GDM1 (cell line): ENCODE measurements at regions not wholly inside any gene's neighbourhood (a gene's known extent, or its start where the extent isn't known, plus 50 kb on each side); places are given as distances from the start of the nearest gene placed in this dataset.

Experiments
- DNase-seq: peaks from one replicate; lab custom pipeline; 2025; lab: John Stamatoyannopoulos, UW

DNA sequence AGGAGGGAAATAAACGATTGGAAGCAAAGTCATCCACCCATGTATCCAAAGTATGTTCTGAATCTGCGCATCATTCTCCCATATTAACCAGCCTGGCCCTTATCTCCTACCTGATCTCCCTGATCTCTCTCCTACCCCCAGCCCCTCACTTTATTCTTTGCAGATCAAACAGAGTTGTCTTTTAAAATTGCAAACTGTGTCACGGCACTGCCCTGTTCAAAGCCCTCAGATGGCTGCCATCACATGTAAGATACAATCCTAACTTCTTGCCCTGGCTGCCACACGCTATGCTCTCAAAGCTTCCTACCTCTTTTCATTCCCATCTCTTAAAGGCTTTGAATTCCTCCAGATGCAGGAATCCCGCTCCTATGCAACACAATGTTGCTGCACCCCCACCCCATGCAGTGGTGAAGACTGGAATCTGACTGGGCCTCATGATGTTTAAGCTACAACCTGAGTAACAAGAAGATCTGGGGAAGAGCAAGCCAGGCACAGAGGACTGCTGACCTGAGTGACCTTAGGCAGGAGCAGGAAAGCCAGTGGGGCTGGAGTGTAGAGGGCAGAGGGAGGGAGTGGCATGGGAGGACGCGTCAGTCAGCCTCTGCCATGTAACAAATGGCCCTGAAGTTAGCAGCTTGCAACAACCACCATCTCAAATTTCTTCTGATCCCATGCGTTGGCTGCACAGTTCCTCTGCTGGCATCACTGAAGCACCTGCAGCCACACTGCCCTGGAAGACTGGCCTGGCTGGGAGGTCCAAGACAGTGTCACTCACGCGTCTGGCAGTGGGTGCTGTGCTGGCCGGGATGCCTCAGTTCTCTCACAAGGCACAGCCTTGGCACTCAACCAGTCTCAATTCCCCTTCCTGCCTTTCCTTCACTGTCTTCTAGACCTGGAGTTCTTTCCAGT, 382.8 kb downstream of the BCL11B start:
- DNase-seq: no peak

DNA sequence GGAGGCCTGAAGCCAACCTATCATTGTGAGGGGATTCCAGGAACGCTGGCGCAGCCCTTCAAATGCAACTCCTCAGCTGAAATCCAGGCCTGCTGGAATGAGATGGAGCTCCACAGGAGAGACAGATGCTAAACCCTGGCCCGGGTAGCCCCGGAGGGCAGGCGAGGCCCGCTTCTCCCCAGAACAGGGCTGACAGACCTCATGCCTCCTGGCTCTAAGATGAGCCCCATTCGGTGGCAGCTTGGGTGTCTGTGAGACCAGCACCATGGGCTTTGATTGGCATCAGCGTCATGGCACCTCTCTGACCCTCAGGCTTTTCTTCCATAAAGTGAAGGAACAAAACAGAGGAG, 382.2 kb downstream of the BCL11B start:
- DNase-seq: no peak

DNA sequence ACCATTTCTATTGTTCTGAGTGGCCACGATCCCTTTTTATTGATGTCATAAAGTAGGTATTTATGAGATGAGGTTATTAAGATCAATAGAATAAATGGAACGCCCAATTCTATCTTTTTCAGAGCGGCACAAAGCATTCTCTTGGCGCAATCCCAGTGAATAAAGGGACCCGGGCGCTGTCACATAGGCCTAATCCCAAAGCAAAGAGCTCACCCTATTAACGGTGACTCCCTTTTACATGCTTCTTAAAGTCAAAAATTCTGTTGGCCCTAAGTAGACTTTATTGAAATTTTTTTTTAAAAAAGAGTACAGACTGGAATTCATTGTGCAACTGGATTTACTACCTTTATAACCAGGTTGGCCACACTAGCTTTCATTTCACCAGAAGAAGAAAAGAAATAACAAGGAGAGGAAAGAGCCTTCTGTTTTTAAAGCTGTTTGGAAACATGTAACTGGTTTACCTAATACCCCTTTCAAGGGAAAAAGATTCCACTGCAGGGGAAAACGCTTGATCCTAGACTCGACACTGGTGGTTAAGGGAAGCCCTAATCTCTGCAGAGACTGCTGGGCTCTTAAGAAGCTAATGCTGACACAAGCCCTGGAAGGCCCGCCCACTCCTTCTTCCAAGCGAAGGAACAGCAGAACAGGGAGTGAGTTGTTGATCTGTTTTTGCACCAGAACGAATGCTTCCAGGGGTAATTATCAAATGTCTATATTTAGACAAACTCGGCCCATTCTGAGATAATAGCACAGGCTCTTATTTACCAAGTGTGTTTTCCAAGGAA, 381.2 kb downstream of the BCL11B start:
- no peak for DNase-seq

DNA sequence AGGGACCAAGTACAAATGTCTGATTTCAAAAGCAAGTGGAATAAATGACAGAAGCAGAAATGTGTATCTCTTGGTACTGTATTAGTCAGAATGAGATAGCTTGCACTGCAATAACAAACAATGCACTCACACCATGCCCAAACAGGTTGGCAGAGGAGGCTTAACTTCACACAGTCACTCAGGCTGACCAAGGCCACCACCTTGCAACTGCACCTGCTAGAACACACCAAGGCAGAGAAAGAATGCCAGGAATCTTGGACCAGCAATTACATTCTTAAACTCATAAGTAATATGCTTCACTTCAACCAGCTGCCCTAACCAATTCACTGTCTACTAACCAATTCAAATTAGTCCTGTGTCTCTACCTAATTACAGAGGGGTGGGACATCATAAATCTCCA, 378.3 kb downstream of the BCL11B start:
- DNase-seq: no peak

DNA sequence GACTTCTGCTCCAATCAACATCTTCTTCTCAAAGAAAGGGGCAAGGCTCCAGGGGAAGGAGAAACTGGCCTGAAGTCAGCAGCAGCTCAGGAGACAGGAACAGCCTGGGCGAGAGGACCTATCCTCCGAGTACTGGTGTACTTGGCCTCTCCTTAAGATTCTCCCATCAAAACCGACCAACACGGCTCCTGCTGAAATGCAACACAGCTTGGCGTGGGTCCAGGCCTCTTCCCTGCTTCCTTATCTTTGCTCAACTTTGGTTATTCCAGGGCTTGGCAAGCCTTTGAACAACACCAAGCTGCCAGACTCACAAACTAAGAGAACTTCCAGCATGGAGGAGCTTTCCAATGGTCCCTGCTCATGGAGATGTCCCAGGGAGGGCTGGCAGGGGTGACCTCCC, 377.4 kb downstream of the BCL11B start:
- no peak for DNase-seq

DNA sequence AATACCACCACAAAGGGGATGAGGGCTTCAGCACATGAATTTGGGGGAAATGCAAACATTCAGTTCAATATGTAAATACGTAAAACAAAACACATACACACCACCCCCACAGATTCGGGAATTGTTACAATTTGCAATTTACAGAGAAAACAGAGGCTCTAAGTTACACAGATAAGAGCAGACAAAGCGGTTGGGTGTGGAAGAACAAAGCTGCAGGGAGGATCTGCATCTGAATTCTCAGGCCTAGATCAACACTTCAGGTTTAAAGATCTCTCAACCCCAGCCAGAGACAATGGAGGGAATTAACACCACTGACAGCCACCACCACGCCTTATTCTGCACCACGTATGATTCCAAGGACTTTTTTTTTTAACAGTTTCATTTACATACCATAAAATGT, 375.5 kb downstream of the BCL11B start:
- DNase-seq: no peak

DNA sequence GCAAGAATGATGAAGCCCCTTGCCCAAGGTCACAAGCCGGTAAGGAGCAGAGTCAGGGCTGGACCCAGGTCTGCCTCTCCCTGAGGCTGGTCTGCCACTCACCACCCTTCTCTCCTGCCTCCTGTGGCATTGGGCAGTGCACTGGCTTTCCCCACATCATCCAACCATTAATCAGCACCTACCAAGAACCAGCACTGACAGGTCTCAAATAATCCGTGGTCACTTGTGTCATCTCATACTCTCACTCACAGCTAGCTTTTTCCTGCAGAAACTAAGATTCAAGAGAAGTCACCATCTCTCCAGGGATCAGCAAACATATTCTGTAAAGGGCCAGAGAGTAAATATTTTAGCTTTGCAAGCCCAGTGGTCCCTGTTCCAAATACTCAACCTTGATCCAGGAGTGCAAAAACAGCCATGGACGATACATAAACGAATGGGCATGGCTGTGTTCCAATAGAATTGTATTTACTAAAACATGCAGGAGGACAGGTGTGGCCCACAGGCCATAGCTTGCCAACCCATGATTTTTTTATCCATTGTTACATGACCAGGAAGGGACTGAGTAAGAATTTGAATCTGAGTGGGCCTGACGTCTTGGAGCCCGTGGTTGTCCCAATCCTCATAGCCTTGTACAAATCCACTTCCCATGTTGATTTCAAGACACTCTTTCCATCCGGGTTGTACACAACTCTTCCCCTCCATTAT, 374.2 kb downstream of the BCL11B start:
- no peak for DNase-seq

DNA sequence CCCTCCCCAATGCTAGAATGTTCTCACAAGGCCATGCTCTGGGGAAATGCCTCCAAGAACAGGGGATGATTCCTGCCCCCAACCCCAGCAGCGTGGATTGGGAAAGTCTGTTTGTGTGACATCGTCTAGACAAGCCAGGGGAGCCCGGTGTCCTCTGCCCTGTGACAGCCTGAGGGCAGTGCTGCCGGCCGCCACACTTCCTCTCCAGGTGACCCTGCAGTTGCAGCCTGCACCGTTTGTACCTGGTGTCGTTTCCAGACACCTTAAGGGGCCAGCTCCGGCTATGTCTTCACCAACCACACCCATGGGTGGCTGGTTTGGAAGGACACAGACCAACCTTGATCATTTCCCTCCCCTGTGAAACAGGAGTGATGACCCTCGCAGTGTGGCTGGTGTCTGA, 372.6 kb downstream of the BCL11B start:
- DNase-seq: no peak

DNA sequence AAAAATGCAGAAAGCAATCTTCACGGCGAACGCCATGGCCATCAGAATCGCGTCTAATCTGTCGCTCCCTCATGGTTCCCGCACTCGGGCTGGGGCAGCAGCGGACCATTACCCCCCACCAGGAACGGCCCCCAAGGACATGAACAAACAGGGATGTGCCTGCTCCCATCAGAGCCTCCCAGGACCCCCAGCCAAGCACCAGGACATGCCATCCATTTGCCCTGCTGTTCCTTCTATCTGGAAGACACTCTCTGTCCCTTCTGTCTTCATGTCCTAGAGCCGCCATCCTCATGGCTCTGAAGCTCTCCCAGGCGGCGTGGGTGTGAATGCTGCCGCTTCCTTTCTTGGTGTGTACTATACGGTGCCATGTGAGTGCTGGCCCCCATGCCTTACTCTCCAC, 371.8 kb downstream of the BCL11B start:
- no peak for DNase-seq

DNA sequence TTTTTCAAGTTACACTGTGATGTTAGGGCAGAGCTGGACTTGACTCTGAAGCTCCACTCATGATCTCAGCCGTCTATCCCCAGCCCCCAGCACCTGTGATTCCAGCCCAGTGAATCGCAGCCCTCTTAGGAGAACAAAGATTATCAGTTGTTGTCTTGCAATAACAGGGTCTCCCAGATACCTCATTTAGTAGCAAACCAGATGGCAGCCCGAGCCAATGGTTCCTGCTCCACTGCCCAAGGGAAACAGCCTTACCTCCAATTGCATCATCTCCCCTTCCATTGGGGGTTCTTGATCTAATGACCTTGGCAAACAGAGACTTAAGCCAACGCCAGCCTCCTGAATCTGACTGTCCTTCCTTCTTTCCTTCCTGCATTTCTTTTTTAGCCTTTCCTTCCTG, 371.2 kb downstream of the BCL11B start:
- DNase-seq: no peak

DNA sequence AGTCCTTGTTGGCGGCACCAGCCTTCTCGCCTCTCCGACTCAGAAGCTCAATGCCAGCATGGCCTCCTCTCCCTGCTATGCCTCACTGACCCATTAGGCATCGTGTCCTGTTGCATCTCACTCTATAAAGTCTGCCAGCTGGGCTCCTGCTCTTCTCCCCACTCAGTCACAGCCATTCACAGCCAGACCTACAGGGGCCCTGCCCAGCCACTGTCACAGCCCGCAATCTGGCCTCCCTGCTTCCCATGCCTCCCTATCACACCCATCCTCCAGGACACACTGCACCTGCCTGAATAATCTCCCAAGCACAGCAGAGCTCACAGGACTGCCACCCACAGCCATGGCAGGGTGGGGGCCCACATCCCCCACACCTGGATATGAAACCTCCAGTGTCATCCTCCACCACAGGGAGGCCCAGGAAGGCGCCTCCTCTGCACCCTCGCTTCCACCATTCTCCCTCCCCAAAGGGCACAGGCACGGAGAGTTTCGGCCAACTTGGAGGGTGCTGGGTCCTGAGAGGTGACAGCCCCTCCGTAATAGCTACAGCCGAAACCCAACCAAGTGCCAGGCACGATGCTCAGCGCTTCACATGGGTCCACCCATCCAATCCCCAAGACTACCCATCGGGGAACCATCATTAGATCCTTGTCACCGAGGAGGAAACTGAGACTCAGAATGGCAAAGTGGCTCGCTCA, 370.3 kb downstream of the BCL11B start:
- DNase-seq: no peak

DNA sequence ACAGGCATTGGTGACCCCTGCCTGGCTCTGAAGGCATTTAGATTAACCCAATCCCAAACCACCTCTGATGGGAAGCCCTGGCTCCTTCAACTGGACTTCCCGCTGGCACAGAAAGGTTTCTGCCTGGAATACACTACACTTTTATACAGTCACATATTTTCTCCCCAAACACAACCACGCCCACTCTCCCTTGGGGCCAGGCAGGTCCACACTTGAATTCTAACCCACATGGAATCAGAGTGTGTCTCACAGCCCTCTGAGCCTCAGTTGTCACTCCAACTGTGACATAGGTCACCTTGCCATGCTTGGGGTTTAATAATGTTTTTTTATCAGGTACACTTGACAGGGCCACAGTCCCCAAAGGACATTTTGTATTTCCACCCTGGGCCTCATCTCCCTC, 368.6 kb downstream of the BCL11B start:
- no peak for DNase-seq

DNA sequence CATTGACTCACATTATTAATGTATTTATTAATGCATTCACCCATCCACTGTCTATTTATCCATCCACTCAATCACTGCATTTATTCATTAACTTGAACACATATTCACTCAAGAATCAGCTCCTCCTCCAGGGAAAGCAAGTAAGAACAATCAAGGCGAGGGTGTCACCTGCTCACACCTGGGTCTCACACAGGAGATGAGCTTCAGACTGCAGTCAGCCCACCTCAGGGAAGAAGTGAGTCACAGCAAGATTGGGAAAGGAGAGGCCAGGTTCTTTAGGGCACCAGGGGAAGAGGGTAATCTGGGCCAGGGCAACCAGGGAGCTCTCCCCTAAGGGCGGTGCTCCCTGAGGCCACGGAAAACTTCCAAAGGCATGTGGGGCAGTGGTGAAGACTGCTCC, 367.3 kb downstream of the BCL11B start:
- DNase-seq: no peak

DNA sequence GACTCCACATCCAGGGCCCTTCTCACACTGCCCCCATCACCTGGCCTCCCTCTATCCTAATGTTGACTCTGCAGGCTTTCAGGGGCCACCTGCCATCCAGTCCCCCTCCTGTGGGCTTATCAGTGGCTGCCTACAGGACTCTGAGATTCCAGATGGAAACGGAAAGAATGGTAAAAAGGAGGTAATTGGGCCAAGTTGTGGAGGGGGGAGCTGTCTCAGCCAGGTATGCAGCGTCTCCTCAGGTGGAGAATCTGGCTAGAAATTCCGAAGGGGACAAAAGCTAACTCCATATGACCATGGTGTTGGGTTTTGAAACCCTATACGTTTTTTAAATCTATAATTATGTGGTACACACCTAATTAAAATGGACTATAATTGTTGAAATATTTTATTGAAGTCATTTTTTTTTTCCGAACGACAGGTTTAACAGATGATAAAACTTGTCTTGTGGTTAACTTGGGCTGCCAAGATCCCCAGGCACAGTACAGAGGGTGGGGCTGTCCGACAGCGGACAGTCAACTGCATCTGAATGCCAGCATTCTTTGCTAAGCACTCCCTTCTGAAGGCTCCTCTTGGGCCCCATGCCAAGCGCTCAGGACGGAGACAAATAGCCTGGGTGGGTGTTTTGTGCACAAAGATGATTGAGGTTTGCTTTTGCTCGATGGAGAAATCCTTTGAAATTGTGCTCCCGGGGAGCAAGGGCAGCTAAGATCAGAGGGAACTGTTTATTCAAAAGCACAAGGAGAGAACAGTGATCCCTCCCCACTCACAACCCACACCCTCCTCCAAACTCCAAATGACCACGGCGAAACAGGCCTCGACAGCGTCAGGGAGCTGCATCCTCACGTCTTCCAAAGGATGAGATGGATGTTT, 365.6 kb downstream of the BCL11B start:
- DNase-seq: no peak

DNA sequence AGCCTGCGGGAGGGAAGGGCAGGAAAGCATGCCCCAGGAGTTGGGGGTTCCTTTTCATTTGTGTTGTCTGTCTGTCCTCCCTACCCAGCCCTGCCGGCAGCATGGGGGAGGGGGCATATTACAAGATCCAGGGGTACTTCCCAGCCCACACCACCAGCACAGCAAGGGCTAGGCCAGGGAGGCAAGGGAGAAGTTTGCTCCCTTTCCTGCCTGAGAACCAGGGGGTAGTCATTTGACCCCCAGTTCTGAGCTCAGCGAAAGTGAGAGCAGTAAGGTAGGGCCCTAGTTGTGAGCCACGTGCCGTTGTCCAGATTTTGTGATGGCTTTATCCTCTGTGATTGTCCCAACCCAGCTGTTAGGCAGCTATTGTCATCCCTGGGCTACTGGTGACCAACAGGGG, 364.7 kb downstream of the BCL11B start:
- DNase-seq: no peak

DNA sequence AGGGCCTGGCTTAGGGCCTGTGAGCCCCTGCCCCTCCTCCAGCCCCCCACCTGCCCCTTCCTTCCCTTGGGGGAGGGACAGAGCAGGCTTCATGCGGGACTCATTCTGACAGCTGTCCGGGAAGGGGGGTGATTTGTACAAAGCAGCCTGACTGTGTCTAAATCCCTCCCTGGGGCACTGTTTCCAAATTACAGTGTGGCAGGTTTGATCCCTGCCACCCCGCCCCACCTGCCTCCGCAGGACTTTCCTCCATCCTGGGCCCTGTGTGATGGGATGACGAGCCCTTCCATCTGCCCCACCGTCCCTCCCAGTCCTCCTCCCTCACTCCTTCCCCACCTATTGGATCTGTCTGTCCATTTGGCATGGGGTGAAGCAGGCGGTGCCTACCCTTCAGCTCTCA, 363.9 kb downstream of the BCL11B start:
- no peak for DNase-seq

DNA sequence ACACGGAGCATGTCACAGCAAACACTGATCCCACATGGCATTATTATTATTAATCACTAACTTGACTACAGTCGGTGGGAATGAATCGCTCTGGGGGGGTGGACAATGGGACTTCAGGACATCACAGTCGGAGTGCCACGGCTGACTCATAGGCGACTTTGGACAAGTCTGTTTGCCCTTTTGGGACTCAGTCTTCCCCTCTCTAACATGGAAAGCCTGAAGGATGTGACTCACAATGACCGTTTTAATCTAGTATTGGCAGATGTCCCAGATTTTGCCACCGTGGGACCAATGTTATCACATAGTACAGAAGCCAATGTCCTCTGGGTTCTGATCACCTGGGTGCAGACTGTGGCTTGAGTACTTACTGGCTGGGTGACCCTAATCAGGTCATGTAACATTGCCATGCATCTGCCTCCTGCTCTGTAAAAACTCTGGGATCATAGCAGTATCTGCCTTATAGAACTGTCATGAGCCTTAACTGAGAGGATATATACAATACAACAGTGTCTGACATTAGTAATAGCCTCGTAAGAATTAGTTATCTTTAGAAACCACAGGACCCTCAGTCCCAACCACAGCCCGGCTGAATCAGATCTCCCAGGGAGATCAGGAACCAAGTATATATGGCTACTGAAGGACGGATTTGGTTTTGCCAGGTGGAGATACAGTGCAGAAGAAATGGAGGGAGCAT, 362.6 kb downstream of the BCL11B start:
- DNase-seq: no peak

DNA sequence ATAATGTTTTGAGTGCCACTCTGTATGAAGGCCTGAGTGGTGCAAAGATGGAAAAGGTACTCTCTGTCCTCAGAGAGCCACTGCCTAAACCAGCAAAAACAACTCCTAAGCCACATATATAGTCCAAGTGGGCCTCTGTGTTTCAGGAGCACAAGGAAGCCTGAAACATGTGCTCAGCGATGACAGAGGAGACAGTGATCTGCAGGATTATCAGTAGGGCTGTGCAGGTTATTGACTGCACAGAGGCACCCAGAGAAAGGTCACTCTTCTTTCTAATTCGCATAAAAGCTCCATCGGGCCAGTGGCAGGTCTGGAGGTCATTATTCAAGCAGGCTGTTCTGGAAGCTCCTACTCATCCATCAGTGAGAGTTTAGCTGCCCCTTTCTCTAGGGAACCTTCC, 361.9 kb downstream of the BCL11B start:
- DNase-seq: no peak

DNA sequence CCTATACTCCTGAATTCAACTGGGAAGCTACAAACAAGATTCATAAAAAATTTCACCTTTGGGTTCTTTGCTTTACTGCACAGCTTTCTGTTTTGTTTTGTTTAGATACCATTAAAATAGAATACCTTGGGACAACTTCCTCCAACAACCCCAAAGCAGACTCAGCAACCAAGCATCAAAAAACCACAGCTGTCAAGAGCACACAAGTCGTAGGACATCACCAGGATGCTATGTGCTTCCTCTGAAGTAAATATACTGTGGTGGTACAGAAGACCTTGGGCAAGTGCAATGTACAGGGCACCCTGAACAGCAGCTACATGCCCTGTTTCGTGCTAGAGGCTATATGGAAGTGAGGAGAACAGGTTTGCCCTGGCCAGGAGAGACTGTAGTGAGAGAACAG, 359.3 kb downstream of the BCL11B start:
- no peak for DNase-seq

DNA sequence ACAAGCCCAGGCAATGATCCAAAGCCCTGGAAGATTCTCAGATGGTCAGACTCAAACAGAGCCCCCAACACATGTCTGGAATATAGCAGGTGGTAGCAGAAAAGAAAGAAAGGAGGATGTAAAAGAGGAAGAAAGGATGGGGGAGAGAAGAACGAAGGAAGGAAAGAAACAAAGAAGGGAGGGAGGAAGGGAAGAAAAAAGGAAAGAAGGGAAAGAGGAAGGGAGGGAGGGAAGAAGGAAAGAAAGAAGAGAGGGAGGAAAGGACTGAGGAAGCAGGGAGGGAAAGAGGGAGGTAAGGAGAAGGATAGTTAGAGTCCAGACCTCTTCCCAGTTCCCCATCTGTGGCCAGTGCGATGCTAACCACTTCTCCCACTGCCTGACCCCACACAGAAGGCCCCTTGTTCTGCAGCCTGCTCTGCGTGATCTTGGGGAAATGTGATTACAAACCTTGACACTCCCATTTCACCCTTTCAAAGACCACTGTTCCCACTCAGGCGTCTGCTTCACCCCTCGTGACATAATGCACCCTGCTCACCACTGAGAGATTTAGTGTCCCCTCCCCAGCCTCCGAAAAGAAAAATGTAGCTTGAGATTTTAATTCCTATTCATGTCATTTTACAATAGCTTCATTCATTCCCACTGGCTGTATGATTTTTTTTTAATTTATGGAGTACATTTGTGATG, 357.9 kb downstream of the BCL11B start:
- DNase-seq: no peak
